ENCODE measurements at regions not wholly inside any gene's neighbourhood (a gene's known extent, or its start where the extent isn't known, plus 50 kb on each side); places are given as distances from the start of the nearest gene placed in this dataset.
"Not testable (repeated sequence)": the region's sequence is repeated elsewhere in the genome, so short reads cannot be mapped to it uniquely, and the experiment has no call there.

DNA sequence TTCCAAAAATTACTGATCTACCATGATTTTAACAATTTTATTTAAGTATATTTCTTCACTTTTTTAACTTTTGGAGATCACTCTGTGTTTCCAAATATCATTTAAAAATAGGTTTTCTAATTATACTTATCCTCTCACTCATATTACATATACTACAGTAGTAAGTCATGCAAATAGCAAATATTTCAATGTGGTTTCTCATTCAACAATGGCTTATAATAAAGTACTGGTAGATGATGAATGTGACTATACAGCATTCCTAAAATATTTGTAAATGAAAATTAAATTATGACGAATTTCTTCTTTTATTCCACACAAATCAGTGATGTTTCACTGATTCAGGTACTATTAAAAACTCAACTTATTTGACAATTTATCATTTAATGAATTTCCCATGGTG is 176.3 kb upstream of the MEF2C start:
- WGBS, 2 donors (ENCODE audit: low coverage in 1 of 2) = 61 to 71% methylated on average over 1 of the region's 1 CpG
- H3K27me3 ChIP-seq = no peaks in the 10 kb centered on the region
- H3K4me1 ChIP-seq = no peaks in the 10 kb centered on the region
- no peak for ATAC-seq
- no peak overlapping the region for H3K4me3 ChIP-seq
- no peaks in the 10 kb centered on the region for H3K9me3 ChIP-seq
- H3K36me3 ChIP-seq = no peaks in the 10 kb centered on the region
- TF ChIP-seq, protein P1, sequence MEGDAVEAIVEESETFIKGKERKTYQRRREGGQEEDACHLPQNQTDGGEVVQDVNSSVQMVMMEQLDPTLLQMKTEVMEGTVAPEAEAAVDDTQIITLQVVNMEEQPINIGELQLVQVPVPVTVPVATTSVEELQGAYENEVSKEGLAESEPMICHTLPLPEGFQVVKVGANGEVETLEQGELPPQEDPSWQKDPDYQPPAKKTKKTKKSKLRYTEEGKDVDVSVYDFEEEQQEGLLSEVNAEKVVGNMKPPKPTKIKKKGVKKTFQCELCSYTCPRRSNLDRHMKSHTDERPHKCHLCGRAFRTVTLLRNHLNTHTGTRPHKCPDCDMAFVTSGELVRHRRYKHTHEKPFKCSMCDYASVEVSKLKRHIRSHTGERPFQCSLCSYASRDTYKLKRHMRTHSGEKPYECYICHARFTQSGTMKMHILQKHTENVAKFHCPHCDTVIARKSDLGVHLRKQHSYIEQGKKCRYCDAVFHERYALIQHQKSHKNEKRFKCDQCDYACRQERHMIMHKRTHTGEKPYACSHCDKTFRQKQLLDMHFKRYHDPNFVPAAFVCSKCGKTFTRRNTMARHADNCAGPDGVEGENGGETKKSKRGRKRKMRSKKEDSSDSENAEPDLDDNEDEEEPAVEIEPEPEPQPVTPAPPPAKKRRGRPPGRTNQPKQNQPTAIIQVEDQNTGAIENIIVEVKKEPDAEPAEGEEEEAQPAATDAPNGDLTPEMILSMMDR (IDR thresholded peaks at IDR 0.05) = no peak
- TF ChIP-seq EP300 (IDR thresholded peaks at IDR 0.05) (no peak), POLR2AphosphoS5 (IDR thresholded peaks at IDR 0.05) (no peak), POLR2A (IDR thresholded peaks at IDR 0.05) (no peak)
- no peak overlapping the region for H3K27ac ChIP-seq

- Histone ChIP-seq H3K27ac (no peak overlapping the region), H3K4me1 (no peaks in the 10 kb centered on the region), H3K36me3 (no peaks in the 10 kb centered on the region), H3K27me3 (no peaks in the 10 kb centered on the region), H3K9me3 (no peaks in the 10 kb centered on the region), H3K4me3 (no peak overlapping the region)
- WGBS, 2 donors (ENCODE audit: low coverage in 1 of 2) = 78 to 92% methylated on average over 3 of the region's 3 CpGs
- no peak for ATAC-seq
- TF ChIP-seq POLR2A (IDR thresholded peaks at IDR 0.05) = no peak
- no peak for TF ChIP-seq EP300 (IDR thresholded peaks at IDR 0.05)
- TF ChIP-seq, protein P1 (IDR thresholded peaks at IDR 0.05) = no peak
- no peak for TF ChIP-seq POLR2AphosphoS5 (IDR thresholded peaks at IDR 0.05)
Observed at GRCh38 chr5:89055695-89056085, 172.7 kb upstream of the MEF2C start.

DNA sequence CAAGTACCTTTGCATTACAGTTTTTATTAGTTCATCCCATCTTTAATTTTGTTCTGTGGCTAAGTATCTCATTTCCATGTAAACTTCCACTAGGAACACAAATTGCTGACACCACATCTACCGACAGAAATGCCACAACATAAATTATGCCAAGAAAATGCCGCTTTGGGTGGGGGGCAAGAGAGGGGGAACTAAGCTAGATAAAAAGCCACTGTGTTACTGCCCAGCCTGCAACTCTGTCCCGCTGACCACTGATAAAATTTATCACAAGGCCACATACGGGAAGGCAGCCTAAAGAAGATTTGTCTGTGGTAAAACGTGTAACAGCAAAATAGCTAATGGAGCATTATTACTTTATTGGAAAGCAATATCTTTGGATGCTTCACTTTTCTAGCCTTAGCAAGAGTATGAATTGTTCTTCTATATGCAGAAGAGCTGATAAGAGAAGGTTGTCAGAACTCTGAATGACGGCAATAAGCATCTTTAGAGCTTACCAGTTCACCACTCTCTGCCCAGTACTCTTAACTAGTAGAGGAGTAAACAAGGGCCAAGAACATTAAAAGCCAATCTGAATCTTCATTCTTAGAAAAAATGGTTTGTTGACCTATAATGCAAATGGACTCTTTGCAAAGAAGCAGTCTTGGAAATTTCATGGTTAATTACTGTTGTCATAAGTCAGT is 172.2 kb upstream of the MEF2C start:
- no peak for ATAC-seq
- Histone ChIP-seq H3K27ac (no peak overlapping the region), H3K9me3 (peaks cover 0 to 1% (median 0%) of the 10 kb centered on the region in 3 donors), H3K27me3 (no peaks in the 10 kb centered on the region), H3K4me1 (no peaks in the 10 kb centered on the region), H3K4me3 (no peak overlapping the region), H3K36me3 (no peaks in the 10 kb centered on the region)
- WGBS, 2 donors (ENCODE audit: low coverage in 1 of 2) = 78 to 96% methylated on average over 5 to 6 of the region's 6 CpGs
- no peak for TF ChIP-seq POLR2A (IDR thresholded peaks at IDR 0.05)
- no peak for TF ChIP-seq POLR2AphosphoS5 (IDR thresholded peaks at IDR 0.05)
- no peak for TF ChIP-seq EP300 (IDR thresholded peaks at IDR 0.05)
- TF ChIP-seq, protein P1 (IDR thresholded peaks at IDR 0.05) = no peak

DNA sequence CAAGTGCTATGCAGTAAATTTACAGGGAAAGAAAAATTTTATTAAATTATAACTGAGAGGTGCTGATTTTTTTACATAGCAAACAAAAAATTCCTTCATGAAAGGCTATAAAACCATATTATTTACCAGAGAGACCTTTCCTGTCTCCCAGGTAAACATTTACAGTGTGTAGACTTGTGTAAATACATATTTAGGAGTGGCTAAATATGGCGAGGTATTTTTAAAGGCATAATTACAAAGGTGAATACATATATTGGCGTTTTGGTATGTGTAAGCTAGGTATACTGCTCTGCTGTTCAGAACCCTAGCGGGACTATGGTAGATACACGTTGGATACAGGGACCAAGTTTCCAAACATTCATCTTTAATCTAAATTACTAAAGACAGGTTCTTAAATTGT is 170.6 kb upstream of the MEF2C start:
- peaks cover 0 to 5% (median 0%) of the 10 kb centered on the region in 3 donors for H3K9me3 ChIP-seq
- H3K27ac ChIP-seq = no peak overlapping the region
- 86 to 90% methylated on average over 4 of the region's 4 CpGs for WGBS, 2 donors (ENCODE audit: low coverage in 1 of 2)
- no peaks in the 10 kb centered on the region for H3K36me3 ChIP-seq
- H3K4me3 ChIP-seq = no peak overlapping the region
- no peak for ATAC-seq
- TF ChIP-seq EP300 (IDR thresholded peaks at IDR 0.05) = no peak
- TF ChIP-seq, protein P1 (IDR thresholded peaks at IDR 0.05) = no peak
- TF ChIP-seq POLR2A (IDR thresholded peaks at IDR 0.05) = no peak
- H3K4me1 ChIP-seq = no peaks in the 10 kb centered on the region
- no peaks in the 10 kb centered on the region for H3K27me3 ChIP-seq

DNA sequence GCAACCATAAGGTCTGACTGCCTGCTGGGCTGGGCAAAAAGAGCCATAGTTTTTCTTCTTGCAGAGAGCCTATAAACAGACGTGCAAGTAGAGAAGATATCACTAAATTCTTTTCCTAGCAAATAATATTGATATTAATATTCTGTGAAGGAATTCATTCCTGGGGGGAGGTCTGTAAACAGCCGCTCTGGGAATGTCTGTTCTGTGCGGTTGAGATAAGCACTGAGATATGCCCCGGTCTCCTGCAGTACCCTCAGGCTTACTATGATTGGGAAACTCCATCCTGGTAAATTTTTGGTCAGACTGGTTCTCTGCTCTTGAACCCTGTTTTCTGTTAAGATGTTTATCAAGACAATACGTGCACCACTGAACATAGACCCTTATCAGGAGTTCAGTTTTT is 167.1 kb upstream of the MEF2C start:
- not testable (repeated sequence) for H3K27ac ChIP-seq, H3K27me3 ChIP-seq, ATAC-seq, H3K9me3 ChIP-seq, H3K4me1 ChIP-seq, H3K4me3 ChIP-seq, H3K36me3 ChIP-seq
- 91% methylated on average over 4 to 5 of the region's 5 CpGs for WGBS, 2 donors (ENCODE audit: low coverage in 1 of 2)
